ENCODE measurements at regions not wholly inside any gene's neighbourhood (a gene's known extent, or its start where the extent isn't known, plus 50 kb on each side); places are given as distances from the start of the nearest gene placed in this dataset.

- no peaks in the 10 kb centered on the region for H3K9me3 ChIP-seq (ENCODE audit: severe bottlenecking)
- TF ChIP-seq CTCF (IDR thresholded peaks at IDR 0.05; ENCODE audit: poor library complexity, severe bottlenecking) = no peak
- H3K36me3 ChIP-seq (ENCODE audit: low read depth) = no peaks in the 10 kb centered on the region
- no peak overlapping the region for H3K4me3 ChIP-seq (ENCODE audit: severe bottlenecking)
- H3K27me3 ChIP-seq (ENCODE audit: insufficient read depth, poor library complexity, severe bottlenecking) = no peaks in the 10 kb centered on the region
- peaks cover 11% of the 10 kb centered on the region for H3K4me1 ChIP-seq (ENCODE audit: insufficient read depth, poor library complexity, severe bottlenecking)
- H3K27ac ChIP-seq (ENCODE audit: poor library complexity, severe bottlenecking) = no peak overlapping the region
- DNase-seq (ENCODE audit: low spot score) (no peak), ATAC-seq (ENCODE audit: low read depth) (no peak)
Measured at GRCh38 chr10:10039595-10039994, 978.1 kb upstream of the CELF2 start.

- DNase-seq (ENCODE audit: low spot score) (no peak), ATAC-seq (ENCODE audit: low read depth) (no peak)
- no peak overlapping the region for H3K4me3 ChIP-seq (ENCODE audit: severe bottlenecking)
- no peak overlapping the region for H3K27ac ChIP-seq (ENCODE audit: poor library complexity, severe bottlenecking)
- no peaks in the 10 kb centered on the region for H3K36me3 ChIP-seq (ENCODE audit: low read depth)
- no peaks in the 10 kb centered on the region for H3K9me3 ChIP-seq (ENCODE audit: severe bottlenecking)
- no peak for TF ChIP-seq CTCF (IDR thresholded peaks at IDR 0.05; ENCODE audit: poor library complexity, severe bottlenecking)
- H3K27me3 ChIP-seq (ENCODE audit: insufficient read depth, poor library complexity, severe bottlenecking) = no peaks in the 10 kb centered on the region
- H3K4me1 ChIP-seq (ENCODE audit: insufficient read depth, poor library complexity, severe bottlenecking) = peaks cover 7% of the 10 kb centered on the region
Measured at GRCh38 chr10:10043083-10043482, 974.6 kb upstream of the CELF2 start.

GRCh38 chr10:10044922-10045764, 972.5 kb upstream of the CELF2 start:
- ATAC-seq (ENCODE audit: low read depth) (no peak), DNase-seq (ENCODE audit: low spot score) (no peak)
- no peaks in the 10 kb centered on the region for H3K36me3 ChIP-seq (ENCODE audit: low read depth)
- H3K27ac ChIP-seq (ENCODE audit: poor library complexity, severe bottlenecking) = no peak overlapping the region
- no peak for TF ChIP-seq CTCF (IDR thresholded peaks at IDR 0.05; ENCODE audit: poor library complexity, severe bottlenecking)
- H3K4me3 ChIP-seq (ENCODE audit: severe bottlenecking) = no peak overlapping the region
- H3K9me3 ChIP-seq (ENCODE audit: severe bottlenecking) = no peaks in the 10 kb centered on the region
- no peaks in the 10 kb centered on the region for H3K27me3 ChIP-seq (ENCODE audit: insufficient read depth, poor library complexity, severe bottlenecking)
- H3K4me1 ChIP-seq (ENCODE audit: insufficient read depth, poor library complexity, severe bottlenecking) = no peaks in the 10 kb centered on the region

- Histone ChIP-seq H3K27me3 (ENCODE audit: insufficient read depth, poor library complexity, severe bottlenecking) (no peaks in the 10 kb centered on the region), H3K9me3 (ENCODE audit: severe bottlenecking) (no peaks in the 10 kb centered on the region), H3K4me1 (ENCODE audit: insufficient read depth, poor library complexity, severe bottlenecking) (no peaks in the 10 kb centered on the region), H3K4me3 (ENCODE audit: severe bottlenecking) (no peak overlapping the region), H3K36me3 (ENCODE audit: low read depth) (no peaks in the 10 kb centered on the region), H3K27ac (ENCODE audit: poor library complexity, severe bottlenecking) (no peak overlapping the region)
- ATAC-seq (ENCODE audit: low read depth) = peak; percentile 33; the same call in 1 of the 3 replicates
- no peak for DNase-seq (ENCODE audit: low spot score)
- TF ChIP-seq CTCF (IDR thresholded peaks at IDR 0.05; ENCODE audit: poor library complexity, severe bottlenecking) = no peak
Measured at GRCh38 chr10:10045765-10046028, 972.0 kb upstream of the CELF2 start.

- ATAC-seq (ENCODE audit: low read depth) = no peak
- Histone ChIP-seq H3K4me1 (ENCODE audit: insufficient read depth, poor library complexity, severe bottlenecking) (no peaks in the 10 kb centered on the region), H3K36me3 (ENCODE audit: low read depth) (no peaks in the 10 kb centered on the region), H3K9me3 (ENCODE audit: severe bottlenecking) (no peaks in the 10 kb centered on the region), H3K27ac (ENCODE audit: poor library complexity, severe bottlenecking) (no peak overlapping the region), H3K27me3 (ENCODE audit: insufficient read depth, poor library complexity, severe bottlenecking) (no peaks in the 10 kb centered on the region), H3K4me3 (ENCODE audit: severe bottlenecking) (no peak overlapping the region)
- no peak for TF ChIP-seq CTCF (IDR thresholded peaks at IDR 0.05; ENCODE audit: poor library complexity, severe bottlenecking)
- DNase-seq (ENCODE audit: low spot score) = no peak
Measured at GRCh38 chr10:10047426-10047825, 970.2 kb upstream of the CELF2 start.

All from RWPE2 (cell line).